Brain pericyte (primary cell): ENCODE measurements at regions not wholly inside any gene's neighbourhood (a gene's known extent, or its start where the extent isn't known, plus 50 kb on each side); places are given as distances from the start of the nearest gene placed in this dataset.
"Not testable (repeated sequence)": the region's sequence is repeated elsewhere in the genome, so short reads cannot be mapped to it uniquely, and the experiment has no call there.

ENCODE experiments used
- DNase-seq: peaks from one replicate; pipeline ENCODE4 v3.0.0-alpha.2; 2012; ENCODE audit warnings: low read depth, low spot score

DNA sequence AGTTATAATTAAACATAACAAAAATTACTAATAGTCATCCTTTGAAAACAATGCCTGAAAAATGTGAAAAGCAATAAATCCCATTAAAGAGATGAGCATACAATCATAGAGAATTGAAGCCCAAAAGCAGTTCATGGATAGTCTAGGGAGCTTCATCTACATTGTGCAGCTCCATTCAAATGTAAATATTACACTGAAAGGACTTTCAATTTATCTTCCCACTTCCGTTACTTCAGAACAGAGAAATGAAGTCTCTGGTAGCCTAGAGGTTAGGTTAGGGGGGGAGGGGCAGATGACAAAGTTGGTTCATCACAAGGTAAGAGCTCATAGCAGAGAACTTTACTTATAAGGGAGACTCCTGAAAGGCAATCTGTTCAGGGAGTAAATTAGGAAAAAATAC is 126.6 kb upstream of the RGPD4 start:
- no peak for DNase-seq

- no peak for DNase-seq
These were observed 114.8 kb upstream of the RGPD4 start for GRCh38 chr2:107711941-107712340.

DNA sequence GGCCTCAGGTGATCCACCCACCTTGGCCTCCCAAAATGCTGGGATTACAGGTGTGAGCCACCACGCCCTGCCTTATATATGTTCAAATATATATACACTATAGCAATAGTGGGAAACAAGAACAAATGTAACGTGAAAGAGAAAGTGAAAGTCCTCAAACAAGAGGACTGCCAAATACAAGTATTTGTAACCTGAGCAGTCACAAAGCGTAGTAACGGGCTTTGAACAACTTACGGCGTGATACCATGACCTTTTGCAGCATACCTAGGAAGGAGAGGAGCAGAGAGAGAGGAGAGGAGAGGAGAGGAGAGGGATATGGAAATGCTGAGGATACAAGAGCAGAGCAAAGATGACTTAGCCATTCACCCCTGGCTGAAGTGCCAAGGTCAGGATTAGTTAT is 113.8 kb upstream of the RGPD4 start:
- DNase-seq = no peak

DNA sequence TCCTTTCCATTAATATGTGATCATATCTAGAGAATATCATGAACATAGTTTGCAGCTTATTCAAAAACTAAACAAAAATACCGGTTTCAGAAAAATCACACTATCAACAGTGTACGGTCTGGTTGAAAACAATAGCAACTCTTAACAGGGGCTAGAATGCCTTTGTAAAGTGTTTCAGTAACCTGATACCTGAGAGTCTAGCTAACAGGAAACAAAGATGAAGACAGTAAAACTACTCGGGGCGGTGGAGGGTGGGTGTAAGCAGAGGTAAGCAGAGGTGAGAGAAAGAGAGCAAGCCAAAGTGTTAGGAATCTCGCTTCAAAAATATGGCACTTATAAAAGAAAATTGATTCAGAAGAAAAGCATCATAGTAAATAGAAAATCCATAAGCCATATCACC is 109.0 kb upstream of the RGPD4 start:
- no peak for DNase-seq

DNA sequence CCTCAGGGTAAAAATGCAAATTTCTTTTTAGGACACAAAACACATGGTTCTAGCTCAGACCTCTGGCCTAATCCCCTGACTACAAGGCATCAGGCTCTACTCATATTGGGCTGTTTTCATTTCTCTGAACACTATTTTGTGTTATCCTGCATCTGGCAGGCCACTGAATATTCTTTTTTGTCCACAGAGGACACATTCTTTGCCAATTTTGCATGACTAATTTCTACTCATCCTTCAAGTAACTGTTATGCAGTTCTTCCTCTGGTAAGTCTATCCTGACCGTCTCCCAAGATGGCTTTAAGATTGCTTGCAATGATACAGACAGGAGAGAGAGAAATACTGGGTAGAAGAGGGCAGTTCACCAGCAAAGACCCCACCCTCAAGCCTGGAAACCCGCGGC is 107.6 kb upstream of the RGPD4 start:
- no peak for DNase-seq

GRCh38 chr2:107719836-107720235 is 106.9 kb upstream of the RGPD4 start:
- DNase-seq = no peak

- DNase-seq = no peak
These were observed 105.5 kb upstream of the RGPD4 start for GRCh38 chr2:107721178-107721577.

GRCh38 chr2:107721586-107721985 is 105.1 kb upstream of the RGPD4 start:
- no peak for DNase-seq

DNA sequence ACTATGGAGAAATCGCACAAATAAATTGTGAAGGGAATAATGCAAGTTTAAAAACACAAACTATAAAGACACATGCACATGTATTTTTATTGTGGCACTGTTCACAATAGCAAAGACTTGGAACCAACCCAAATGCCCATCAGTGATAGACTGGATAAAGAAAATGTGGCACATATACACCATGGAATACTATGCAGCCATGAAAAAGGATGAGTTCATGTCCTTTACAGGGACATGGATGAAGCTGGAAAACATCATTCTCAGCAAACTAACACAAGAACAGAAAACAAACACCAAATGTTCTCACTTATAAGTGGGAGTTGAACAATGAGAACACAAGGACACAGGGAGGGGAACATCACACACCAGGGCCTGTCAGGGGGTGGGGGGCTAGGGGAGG is 100.9 kb upstream of the RGPD4 start:
- not testable (repeated sequence) for DNase-seq

GRCh38 chr2:107727318-107727717 is 99.4 kb upstream of the RGPD4 start:
- no peak for DNase-seq

GRCh38 chr2:107728586-107728985 is 98.1 kb upstream of the RGPD4 start:
- DNase-seq = no peak

GRCh38 chr2:107729440-107729839 is 97.3 kb upstream of the RGPD4 start:
- no peak for DNase-seq

GRCh38 chr2:107730898-107731297 is 95.8 kb upstream of the RGPD4 start:
- no peak for DNase-seq

DNA sequence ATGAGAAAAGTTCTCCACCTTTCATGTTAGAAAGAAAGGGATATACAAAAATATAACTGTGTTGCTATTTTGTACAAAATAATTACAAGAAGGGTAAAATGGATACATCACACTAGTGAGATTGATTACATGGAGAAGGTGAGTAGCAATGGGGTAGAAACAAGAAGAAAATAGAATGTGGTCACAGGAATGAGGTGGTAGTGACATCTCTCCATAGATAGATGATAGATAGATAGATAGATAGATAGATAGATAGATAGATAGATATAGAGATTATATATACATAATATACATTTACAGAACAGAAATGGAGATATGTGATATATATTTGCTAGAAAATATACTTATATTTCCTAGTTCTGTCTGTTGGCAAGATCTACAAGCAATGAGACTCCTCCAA is 95.3 kb upstream of the RGPD4 start:
- no peak for DNase-seq

DNA sequence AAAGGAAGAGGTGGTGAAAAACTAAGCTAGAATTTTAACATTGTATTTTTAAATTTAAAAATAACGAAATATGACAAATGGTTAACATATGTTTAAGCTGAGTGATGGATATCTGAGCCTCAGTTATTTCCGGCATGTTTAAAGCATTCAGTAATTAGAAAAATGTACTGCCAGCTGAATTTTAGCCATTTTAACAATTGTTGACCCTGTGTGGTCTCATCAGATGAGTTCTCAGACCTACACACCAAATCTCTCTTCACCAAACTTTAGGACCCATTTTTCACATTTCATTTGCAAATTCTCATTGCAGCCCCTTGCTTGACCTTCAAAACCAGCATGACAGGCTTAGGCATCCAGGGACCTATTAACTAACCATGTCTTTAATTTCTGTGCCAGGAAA is 91.5 kb upstream of the RGPD4 start:
- no peak for DNase-seq

GRCh38 chr2:107737756-107738155 is 88.9 kb upstream of the RGPD4 start:
- no peak for DNase-seq

DNA sequence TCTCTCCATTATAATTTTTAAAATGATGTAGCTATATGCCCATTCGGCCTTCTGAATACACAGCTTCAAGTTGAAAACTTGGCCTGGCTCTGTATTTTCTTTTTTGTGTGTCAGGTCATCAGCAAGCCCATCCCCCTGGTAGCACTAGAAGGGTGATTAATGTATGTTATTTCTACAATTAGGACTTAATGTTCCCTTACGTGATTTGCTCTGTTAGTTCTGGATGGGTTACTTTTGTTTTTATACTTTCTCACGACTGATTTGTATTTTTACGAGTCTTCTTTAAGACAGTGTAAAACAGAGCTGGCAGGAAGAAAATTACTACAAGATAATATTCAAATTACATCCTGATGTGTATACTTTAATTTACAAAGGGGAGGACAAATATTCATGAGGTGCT is 88.4 kb upstream of the RGPD4 start:
- no peak for DNase-seq

- DNase-seq = no peak
These were observed 86.4 kb upstream of the RGPD4 start for GRCh38 chr2:107740300-107740699.

DNA sequence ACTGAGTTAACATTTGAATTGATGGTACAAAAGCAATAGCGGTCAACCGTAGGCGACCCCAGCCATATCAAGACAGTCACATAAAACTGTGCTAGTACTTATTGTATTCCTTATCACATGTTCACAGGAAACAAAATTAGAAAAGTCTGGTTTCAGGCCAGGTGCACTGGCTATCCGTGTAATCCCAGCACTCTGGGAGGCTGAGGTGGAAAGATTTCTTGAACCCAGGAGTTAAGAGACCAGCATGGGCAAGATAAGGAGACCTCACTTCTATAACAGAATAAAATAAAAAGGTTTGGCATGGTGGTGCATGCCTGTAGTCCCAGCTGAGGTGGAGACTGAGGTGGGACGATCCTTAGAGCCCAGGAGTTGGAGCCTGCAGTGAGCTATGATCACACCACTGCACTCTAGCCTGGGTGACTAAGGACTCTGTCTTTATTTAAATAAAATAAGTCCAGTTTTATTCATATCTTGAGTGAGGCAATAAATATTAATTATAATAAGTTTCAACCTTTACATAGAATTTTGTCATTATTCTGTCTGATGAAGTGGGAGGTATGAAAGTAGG is 84.1 kb upstream of the RGPD4 start:
- no peak for DNase-seq

- no peak for DNase-seq
These were observed 83.4 kb upstream of the RGPD4 start for GRCh38 chr2:107743274-107743673.

DNA sequence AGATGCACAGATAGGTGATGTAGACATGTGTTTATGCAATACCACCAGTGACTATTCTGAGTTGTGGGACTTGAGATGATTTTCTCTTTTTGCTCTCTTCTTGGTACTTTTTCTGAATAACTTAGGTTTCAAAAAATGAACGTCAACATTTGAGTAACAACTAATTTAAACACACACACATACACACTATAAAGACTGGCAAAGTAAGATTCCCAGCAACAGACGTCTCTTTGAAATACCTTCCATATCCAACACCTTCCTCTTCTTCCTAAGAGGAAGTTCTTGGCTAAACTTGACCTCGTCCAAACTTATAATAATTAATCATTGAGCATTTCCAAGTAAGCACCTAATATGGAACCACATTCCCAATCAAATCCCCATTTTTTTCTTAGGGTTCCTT is 81.6 kb upstream of the RGPD4 start:
- DNase-seq = no peak

GRCh38 chr2:107746552-107747198 is 80.0 kb upstream of the RGPD4 start:
- DNase-seq = not testable (repeated sequence)

- not testable (repeated sequence) for DNase-seq
These were observed 79.3 kb upstream of the RGPD4 start for GRCh38 chr2:107747199-107747963.
